Prostate gland (tissue), 2 donors: ENCODE measurements at regions not wholly inside any gene's neighbourhood (a gene's known extent, or its start where the extent isn't known, plus 50 kb on each side); places are given as distances from the start of the nearest gene placed in this dataset.

Experiments
- POLR2A ChIP-seq: fragments of 450-650 bp; IDR thresholded peaks from one replicate; pipeline ENCODE4 v1.6.1; 2016; ENCODE audit warnings: antibody characterized with exemption, mild to moderate bottlenecking
- POLR2AphosphoS5 ChIP-seq: sonication (generic); formaldehyde crosslinking; IDR thresholded peaks from one replicate; pipeline ENCODE4 v1.6.1; 2017; ENCODE audit warnings: antibody characterized with exemption
- TF ChIP-seq, protein P1 (sequence below), 4 experiments: fragments of 200-600 bp in 2 of 4; fragments of 450-650 bp in 2 of 4; sonication (generic) in 2 of 4; IDR thresholded peaks; 1 replicate in 3 of 4; 2 replicates in 1 of 4; pipeline ENCODE4 v1.5.1; 2016 to 2019; ENCODE audit warnings: antibody characterized with exemption in 4 of 4, mild to moderate bottlenecking in 2 of 4, moderate library complexity in 2 of 4

DNA sequence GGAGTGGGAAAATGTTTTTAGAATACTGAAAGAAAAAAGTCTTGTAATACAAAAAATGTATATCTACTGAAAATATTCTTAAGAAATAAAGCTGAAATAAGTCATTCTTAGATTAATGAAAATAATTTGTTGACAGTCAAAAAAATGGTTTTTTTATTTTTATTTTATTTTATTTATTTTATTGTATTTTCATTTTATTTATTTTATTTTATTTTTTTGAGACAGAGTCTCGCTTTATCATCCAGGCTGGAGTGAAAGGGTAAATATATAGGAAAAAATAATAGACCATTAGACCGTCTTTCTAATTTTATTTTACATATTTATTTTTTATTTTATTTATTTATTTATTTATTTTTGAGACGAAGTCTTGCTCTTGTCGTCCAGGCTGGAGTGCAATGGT is 1583.6 kb upstream of the TMEFF2 start:
- TF ChIP-seq, protein P1, sequence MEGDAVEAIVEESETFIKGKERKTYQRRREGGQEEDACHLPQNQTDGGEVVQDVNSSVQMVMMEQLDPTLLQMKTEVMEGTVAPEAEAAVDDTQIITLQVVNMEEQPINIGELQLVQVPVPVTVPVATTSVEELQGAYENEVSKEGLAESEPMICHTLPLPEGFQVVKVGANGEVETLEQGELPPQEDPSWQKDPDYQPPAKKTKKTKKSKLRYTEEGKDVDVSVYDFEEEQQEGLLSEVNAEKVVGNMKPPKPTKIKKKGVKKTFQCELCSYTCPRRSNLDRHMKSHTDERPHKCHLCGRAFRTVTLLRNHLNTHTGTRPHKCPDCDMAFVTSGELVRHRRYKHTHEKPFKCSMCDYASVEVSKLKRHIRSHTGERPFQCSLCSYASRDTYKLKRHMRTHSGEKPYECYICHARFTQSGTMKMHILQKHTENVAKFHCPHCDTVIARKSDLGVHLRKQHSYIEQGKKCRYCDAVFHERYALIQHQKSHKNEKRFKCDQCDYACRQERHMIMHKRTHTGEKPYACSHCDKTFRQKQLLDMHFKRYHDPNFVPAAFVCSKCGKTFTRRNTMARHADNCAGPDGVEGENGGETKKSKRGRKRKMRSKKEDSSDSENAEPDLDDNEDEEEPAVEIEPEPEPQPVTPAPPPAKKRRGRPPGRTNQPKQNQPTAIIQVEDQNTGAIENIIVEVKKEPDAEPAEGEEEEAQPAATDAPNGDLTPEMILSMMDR (IDR thresholded peaks at IDR 0.05) = no peak
- TF ChIP-seq POLR2A (no peak), POLR2AphosphoS5 (no peak)
